Glutamatergic neuron (in vitro differentiated cells): ENCODE measurements at regions not wholly inside any gene's neighbourhood (a gene's known extent, or its start where the extent isn't known, plus 50 kb on each side); places are given as distances from the start of the nearest gene placed in this dataset.

Experiments used
- DNase-seq: peaks from one replicate; pipeline ENCODE4 v3.0.0; 2022
- H3K27ac Mint-ChIP-seq: one replicate; pipeline ENCODE4 v1.8.0; 2020; ENCODE audit warnings: mild to moderate bottlenecking, mixed read lengths, inconsistent platforms; ENCODE audit not compliant: unreplicated experiment
- H3K27me3 Mint-ChIP-seq: one replicate; pipeline ENCODE4 v1.8.0; 2020; ENCODE audit warnings: mild to moderate bottlenecking, moderate library complexity, mixed read lengths, inconsistent platforms; ENCODE audit not compliant: unreplicated experiment
- H3K36me3 Mint-ChIP-seq: one replicate; pipeline ENCODE4 v1.8.0; 2020; ENCODE audit warnings: mild to moderate bottlenecking, mixed read lengths, inconsistent platforms; ENCODE audit not compliant: unreplicated experiment
- H3K4me1 Mint-ChIP-seq: one replicate; pipeline ENCODE4 v1.8.0; 2020; ENCODE audit warnings: mild to moderate bottlenecking, low read depth, mixed read lengths, inconsistent platforms; ENCODE audit not compliant: unreplicated experiment
- H3K4me3 Mint-ChIP-seq: one replicate; pipeline ENCODE4 v1.8.0; 2020; ENCODE audit warnings: mild to moderate bottlenecking, mixed read lengths, inconsistent platforms; ENCODE audit not compliant: unreplicated experiment
- H3K9me3 Mint-ChIP-seq: one replicate; pipeline ENCODE4 v1.8.0; 2020; ENCODE audit warnings: mild to moderate bottlenecking, moderate library complexity, mixed read lengths, inconsistent platforms; ENCODE audit not compliant: unreplicated experiment
- TF ChIP-seq, protein P1 (sequence below): fragments of 200-600 bp; sonication (generic); IDR thresholded peaks from one replicate; pipeline ENCODE4 v1.5.0; 2021; ENCODE audit not compliant: partially characterized antibody, unreplicated experiment

- Mint-ChIP-seq H3K4me1 (no peaks in the 10 kb centered on the region), H3K36me3 (no peaks in the 10 kb centered on the region), H3K27me3 (peaks cover 3% of the 10 kb centered on the region), H3K9me3 (peaks cover 2% of the 10 kb centered on the region), H3K27ac (no peak overlapping the region), H3K4me3 (no peak overlapping the region)
- DNase-seq = no peak
- TF ChIP-seq, protein P1, sequence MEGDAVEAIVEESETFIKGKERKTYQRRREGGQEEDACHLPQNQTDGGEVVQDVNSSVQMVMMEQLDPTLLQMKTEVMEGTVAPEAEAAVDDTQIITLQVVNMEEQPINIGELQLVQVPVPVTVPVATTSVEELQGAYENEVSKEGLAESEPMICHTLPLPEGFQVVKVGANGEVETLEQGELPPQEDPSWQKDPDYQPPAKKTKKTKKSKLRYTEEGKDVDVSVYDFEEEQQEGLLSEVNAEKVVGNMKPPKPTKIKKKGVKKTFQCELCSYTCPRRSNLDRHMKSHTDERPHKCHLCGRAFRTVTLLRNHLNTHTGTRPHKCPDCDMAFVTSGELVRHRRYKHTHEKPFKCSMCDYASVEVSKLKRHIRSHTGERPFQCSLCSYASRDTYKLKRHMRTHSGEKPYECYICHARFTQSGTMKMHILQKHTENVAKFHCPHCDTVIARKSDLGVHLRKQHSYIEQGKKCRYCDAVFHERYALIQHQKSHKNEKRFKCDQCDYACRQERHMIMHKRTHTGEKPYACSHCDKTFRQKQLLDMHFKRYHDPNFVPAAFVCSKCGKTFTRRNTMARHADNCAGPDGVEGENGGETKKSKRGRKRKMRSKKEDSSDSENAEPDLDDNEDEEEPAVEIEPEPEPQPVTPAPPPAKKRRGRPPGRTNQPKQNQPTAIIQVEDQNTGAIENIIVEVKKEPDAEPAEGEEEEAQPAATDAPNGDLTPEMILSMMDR = no peak
Measured at GRCh38 chr9:16030528-16031185, 477.8 kb downstream of the CCDC171 start.

DNA sequence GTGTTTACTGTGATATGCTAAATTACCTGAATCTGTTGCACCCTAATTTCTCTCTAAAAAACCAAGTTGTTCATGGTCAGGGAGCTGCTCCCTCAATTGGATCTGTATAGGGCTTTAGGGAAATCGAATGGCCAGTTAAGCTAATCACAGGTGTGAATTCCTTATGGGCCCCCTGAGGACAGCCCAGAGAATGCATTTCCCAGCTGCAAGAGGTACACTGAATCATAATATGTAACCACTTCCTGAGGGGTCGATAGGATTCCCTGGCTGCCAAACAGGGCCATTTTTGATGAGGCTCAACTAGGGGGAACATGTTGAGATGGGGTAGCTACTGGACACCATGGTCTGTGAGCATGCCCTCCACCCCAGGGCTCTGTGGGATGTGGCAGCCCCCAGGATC, 478.6 kb downstream of the CCDC171 start:
- Mint-ChIP-seq H3K27me3 (peaks cover under 1% of the 10 kb centered on the region), H3K9me3 (peaks cover 2% of the 10 kb centered on the region), H3K4me3 (no peak overlapping the region), H3K27ac (no peak overlapping the region), H3K4me1 (no peaks in the 10 kb centered on the region), H3K36me3 (no peaks in the 10 kb centered on the region)
- TF ChIP-seq, protein P1 = no peak
- no peak for DNase-seq

DNA sequence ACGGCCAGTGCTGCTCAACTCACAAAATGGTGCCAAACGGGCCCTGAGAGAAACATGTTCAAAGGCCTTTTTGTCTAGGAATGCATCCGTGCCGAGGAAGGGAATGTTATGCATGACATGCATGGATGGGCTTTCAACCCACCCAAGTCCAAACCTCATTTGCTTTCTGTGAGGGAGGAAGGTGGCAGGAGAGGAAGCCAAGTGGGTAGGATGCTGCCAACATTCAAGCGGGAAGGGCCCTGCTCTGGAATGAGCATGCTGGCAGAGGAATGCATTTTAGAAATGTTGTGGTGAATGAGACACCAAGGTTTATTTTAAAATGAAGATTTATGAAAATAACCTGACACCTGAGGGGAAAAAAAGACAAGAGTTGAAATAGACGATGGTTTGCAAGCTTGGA, 479.1 kb downstream of the CCDC171 start:
- TF ChIP-seq, protein P1 = no peak
- Mint-ChIP-seq H3K36me3 (no peaks in the 10 kb centered on the region), H3K9me3 (peaks cover 3% of the 10 kb centered on the region), H3K4me1 (no peaks in the 10 kb centered on the region), H3K27ac (no peak overlapping the region), H3K4me3 (no peak overlapping the region), H3K27me3 (no peaks in the 10 kb centered on the region)
- DNase-seq = no peak

GRCh38 chr9:16032799-16033198, 480.0 kb downstream of the CCDC171 start:
- DNase-seq = no peak
- H3K36me3 Mint-ChIP-seq = no peaks in the 10 kb centered on the region
- no peaks in the 10 kb centered on the region for H3K4me1 Mint-ChIP-seq

GRCh38 chr9:16033253-16033652, 480.4 kb downstream of the CCDC171 start:
- Mint-ChIP-seq H3K36me3 (no peaks in the 10 kb centered on the region), H3K27ac (no peak overlapping the region), H3K27me3 (no peaks in the 10 kb centered on the region), H3K4me1 (no peaks in the 10 kb centered on the region), H3K4me3 (no peak overlapping the region), H3K9me3 (peaks cover 3% of the 10 kb centered on the region)
- TF ChIP-seq, protein P1 = no peak
- DNase-seq = no peak

More at GRCh38 chr9:16032799-16033198, 480.0 kb downstream of the CCDC171 start:
- H3K9me3 Mint-ChIP-seq = peaks cover 3% of the 10 kb centered on the region
- no peaks in the 10 kb centered on the region for H3K27me3 Mint-ChIP-seq
- H3K4me3 Mint-ChIP-seq = no peak overlapping the region
- H3K27ac Mint-ChIP-seq = no peak overlapping the region
- TF ChIP-seq, protein P1 = no peak
